ENCODE measurements at regions not wholly inside any gene's neighbourhood (a gene's known extent, or its start where the extent isn't known, plus 50 kb on each side); places are given as distances from the start of the nearest gene placed in this dataset.

DNA sequence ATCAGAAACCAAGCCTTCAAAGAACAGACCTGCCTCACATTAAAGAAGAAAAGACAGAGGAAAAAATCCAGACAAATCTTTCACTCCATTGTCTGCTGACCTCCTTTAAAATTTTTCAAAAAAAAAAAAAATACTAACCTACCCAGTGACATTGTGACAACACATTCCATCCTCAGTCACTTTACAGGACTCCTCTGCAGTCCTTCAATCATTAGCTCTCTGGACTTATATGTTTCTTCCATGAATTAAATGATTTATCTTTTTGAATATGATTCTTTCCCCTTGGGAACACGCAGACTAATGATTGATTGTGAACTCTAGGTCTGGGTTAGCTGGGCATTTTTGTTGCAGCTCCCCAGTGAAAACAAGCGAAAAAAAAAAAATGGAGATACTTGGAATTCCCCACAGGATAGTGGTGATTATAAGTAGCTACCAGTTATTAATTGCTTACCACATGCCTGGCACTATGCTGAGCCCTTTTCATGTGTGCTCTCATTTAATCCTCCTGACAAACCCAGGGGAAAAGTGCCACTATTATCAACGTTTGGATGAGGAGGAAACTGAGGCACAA is 261.3 kb upstream of the NCKAP5 start:
- Histone ChIP-seq H3K9me3 (ENCODE audit: control extremely low read depth in 1 of 3, control insufficient read depth in 2 of 3, insufficient read depth in 1 of 3, low read length in 2 of 3) (peaks cover 0 to 4% (median 4%) of the 10 kb centered on the region in 3 donors), H3K27ac (ENCODE audit: low read length in 2 of 2) (no peak overlapping the region), H2AFZ (ENCODE audit: insufficient read depth, low read depth, low read length, poor library complexity, severe bottlenecking) (no peak overlapping the region), H3K4me1 (ENCODE audit: control insufficient read depth in 2 of 2, insufficient read depth in 2 of 2, low read length in 2 of 2) (no peaks in the 10 kb centered on the region), H3K4me2 (replicated peaks; ENCODE audit: low read depth, low read length, poor library complexity, severe bottlenecking) (no peak overlapping the region), H4K20me1 (ENCODE audit: control insufficient read depth, insufficient read depth, low read length, poor library complexity, severe bottlenecking) (no peaks in the 10 kb centered on the region), H3K9ac (ENCODE audit: low read length) (no peak overlapping the region), H3K4me3 (ENCODE audit: control extremely low read depth in 1 of 5, extremely low read depth in 1 of 5, insufficient read depth in 1 of 5, low read depth in 2 of 5, low read length in 4 of 5) (no peak overlapping the region), H3K27me3 (replicated peaks in 1 of 4; ENCODE audit: control extremely low read depth in 1 of 4, control insufficient read depth in 3 of 4, insufficient read depth in 4 of 4, low read length in 3 of 4) (peaks cover 0 to 6% (median under 1%) of the 10 kb centered on the region in 4 experiments), H3K79me2 (ENCODE audit: control insufficient read depth, insufficient read depth, low read length) (no peaks in the 10 kb centered on the region), H3K36me3 (replicated peaks in 1 of 2; ENCODE audit: control extremely low read depth in 1 of 2, control insufficient read depth in 1 of 2, extremely low read depth in 1 of 2, insufficient read depth in 2 of 2, low read length in 1 of 2) (no peaks in the 10 kb centered on the region)
- intact Hi-C loops (cut with micrococcal nuclease): no loop called here
- TF ChIP-seq EZH2 (IDR thresholded peaks at IDR 0.05; ENCODE audit: borderline replicate concordance, insufficient read depth, low read depth, low read length, poor library complexity, severe bottlenecking): no peak
- TF ChIP-seq, protein P1, sequence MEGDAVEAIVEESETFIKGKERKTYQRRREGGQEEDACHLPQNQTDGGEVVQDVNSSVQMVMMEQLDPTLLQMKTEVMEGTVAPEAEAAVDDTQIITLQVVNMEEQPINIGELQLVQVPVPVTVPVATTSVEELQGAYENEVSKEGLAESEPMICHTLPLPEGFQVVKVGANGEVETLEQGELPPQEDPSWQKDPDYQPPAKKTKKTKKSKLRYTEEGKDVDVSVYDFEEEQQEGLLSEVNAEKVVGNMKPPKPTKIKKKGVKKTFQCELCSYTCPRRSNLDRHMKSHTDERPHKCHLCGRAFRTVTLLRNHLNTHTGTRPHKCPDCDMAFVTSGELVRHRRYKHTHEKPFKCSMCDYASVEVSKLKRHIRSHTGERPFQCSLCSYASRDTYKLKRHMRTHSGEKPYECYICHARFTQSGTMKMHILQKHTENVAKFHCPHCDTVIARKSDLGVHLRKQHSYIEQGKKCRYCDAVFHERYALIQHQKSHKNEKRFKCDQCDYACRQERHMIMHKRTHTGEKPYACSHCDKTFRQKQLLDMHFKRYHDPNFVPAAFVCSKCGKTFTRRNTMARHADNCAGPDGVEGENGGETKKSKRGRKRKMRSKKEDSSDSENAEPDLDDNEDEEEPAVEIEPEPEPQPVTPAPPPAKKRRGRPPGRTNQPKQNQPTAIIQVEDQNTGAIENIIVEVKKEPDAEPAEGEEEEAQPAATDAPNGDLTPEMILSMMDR (IDR thresholded peaks at IDR 0.05): no peak
- Mint-ChIP-seq H3K27ac (no peak overlapping the region), H3K4me1 (no peaks in the 10 kb centered on the region), H3K9me3 (ENCODE audit: insufficient read depth) (no peaks in the 10 kb centered on the region), H3K4me3 (no peak overlapping the region), H3K27me3 (peaks cover 23% of the 10 kb centered on the region)
- ChIA-PET CTCF (interaction anchor here (0.6 to 3.4 kb wide), 3 partner anchors 11 to 72 kb away, joined by 3 to 18 read pairs (median 3); no protein-coding TSS in a partner anchor), POLR2A (no interaction called here)
- ATAC-seq (ENCODE audit: low read depth): no peak
- WGBS (ENCODE audit: insufficient coverage): no CpG with 5 or more reads among the region's 3 CpGs
- no peak for DNase-seq

DNA sequence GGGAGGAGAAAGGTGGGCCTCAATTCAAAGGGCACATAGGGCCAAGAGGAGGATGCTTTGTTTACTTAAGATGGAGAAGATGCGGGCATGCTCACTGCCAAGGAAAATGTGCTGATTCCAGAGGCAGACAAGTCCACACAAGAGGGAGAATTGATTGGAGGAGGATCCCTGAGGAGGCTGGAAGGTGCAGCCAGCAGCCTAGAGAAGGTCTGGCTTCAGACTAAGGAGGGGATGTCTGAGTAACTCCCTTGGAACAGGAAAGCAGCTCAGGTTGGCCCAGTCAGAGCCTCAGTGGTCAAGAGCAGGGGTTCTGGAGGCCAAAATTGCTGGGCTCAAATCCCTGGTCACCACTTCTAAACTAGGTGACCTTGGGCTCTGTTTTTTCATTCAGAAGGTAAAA is 265.5 kb upstream of the NCKAP5 start:
- TF ChIP-seq, protein P1 (IDR thresholded peaks at IDR 0.05): no peak
- TF ChIP-seq EZH2 (IDR thresholded peaks at IDR 0.05; ENCODE audit: borderline replicate concordance, insufficient read depth, low read depth, low read length, poor library complexity, severe bottlenecking): no peak
- Histone ChIP-seq H3K9me3 (ENCODE audit: control extremely low read depth in 1 of 3, control insufficient read depth in 2 of 3, insufficient read depth in 1 of 3, low read length in 2 of 3) (peaks cover 0 to 4% (median 0%) of the 10 kb centered on the region in 3 donors), H3K4me1 (ENCODE audit: control insufficient read depth in 2 of 2, insufficient read depth in 2 of 2, low read length in 2 of 2) (peaks cover 3% of the 10 kb centered on the region in 2 donors), H3K9ac (ENCODE audit: low read length) (no peak overlapping the region), H3K79me2 (ENCODE audit: control insufficient read depth, insufficient read depth, low read length) (no peaks in the 10 kb centered on the region), H3K27me3 (replicated peaks in 1 of 4; ENCODE audit: control extremely low read depth in 1 of 4, control insufficient read depth in 3 of 4, insufficient read depth in 4 of 4, low read length in 3 of 4) (peaks cover 0 to 6% (median 0%) of the 10 kb centered on the region in 4 experiments), H4K20me1 (ENCODE audit: control insufficient read depth, insufficient read depth, low read length, poor library complexity, severe bottlenecking) (no peaks in the 10 kb centered on the region), H2AFZ (ENCODE audit: insufficient read depth, low read depth, low read length, poor library complexity, severe bottlenecking) (no peak overlapping the region), H3K36me3 (replicated peaks in 1 of 2; ENCODE audit: control extremely low read depth in 1 of 2, control insufficient read depth in 1 of 2, extremely low read depth in 1 of 2, insufficient read depth in 2 of 2, low read length in 1 of 2) (no peaks in the 10 kb centered on the region), H3K4me2 (replicated peaks; ENCODE audit: low read depth, low read length, poor library complexity, severe bottlenecking) (no peak overlapping the region), H3K27ac (ENCODE audit: low read length in 2 of 2) (no peak overlapping the region), H3K4me3 (ENCODE audit: control extremely low read depth in 1 of 5, extremely low read depth in 1 of 5, insufficient read depth in 1 of 5, low read depth in 2 of 5, low read length in 4 of 5) (no peak overlapping the region)
- Mint-ChIP-seq H3K9me3 (ENCODE audit: insufficient read depth) (no peaks in the 10 kb centered on the region), H3K4me1 (peaks cover 10% of the 10 kb centered on the region), H3K4me3 (no peak overlapping the region), H3K27ac (no peak overlapping the region), H3K27me3 (peaks cover 8% of the 10 kb centered on the region)
- POLR2A ChIA-PET: no interaction called here
- ATAC-seq (ENCODE audit: low read depth) (no peak), DNase-seq (no peak)
- CTCF ChIA-PET: interaction anchor here (5.2 kb wide), 1 partner anchor 11 kb away, joined by 34 read pairs; no protein-coding TSS in a partner anchor
- intact Hi-C loops (cut with micrococcal nuclease): no loop called here
- WGBS (ENCODE audit: insufficient coverage): 100% methylated on average over 1 of the region's 1 CpG
